Stimulated activated CD4-positive, alpha-beta T cell treated with anti-CD3 and anti-CD28 coated beads, Interleukin-4, amount 100 ng/mL, for 4 hours (primary cell): ENCODE measurements at regions not wholly inside any gene's neighbourhood (a gene's known extent, or its start where the extent isn't known, plus 50 kb on each side); places are given as distances from the start of the nearest gene placed in this dataset.
"Not testable (repeated sequence)": the region's sequence is repeated elsewhere in the genome, so short reads cannot be mapped to it uniquely, and the experiment has no call there.

Source experiments
- DNase-seq, 2 experiments: peaks; one replicate each; pipeline ENCODE4 v3.0.0-alpha.2; 2020

GRCh38 chr10:35876248-35876647, 234.2 kb upstream of the FZD8 start:
- DNase-seq, result no peak

GRCh38 chr10:35875016-35875676, 233.1 kb upstream of the FZD8 start:
- no peak for DNase-seq

GRCh38 chr10:35874311-35875015, 232.4 kb upstream of the FZD8 start:
- no peak for DNase-seq

- no peak for DNase-seq
Observed at GRCh38 chr10:35872671-35873070, 230.6 kb upstream of the FZD8 start.

- no peak for DNase-seq
Observed at GRCh38 chr10:35870665-35871310, 228.7 kb upstream of the FZD8 start.

GRCh38 chr10:35858676-35859283, 216.7 kb upstream of the FZD8 start:
- not testable (repeated sequence) for DNase-seq

- no peak for DNase-seq
Observed at GRCh38 chr10:35857860-35858259, 215.8 kb upstream of the FZD8 start.

GRCh38 chr10:35855155-35855947, 213.3 kb upstream of the FZD8 start:
- no peak for DNase-seq

- DNase-seq, result no peak
Observed at GRCh38 chr10:35854661-35855060, 212.6 kb upstream of the FZD8 start.

GRCh38 chr10:35852721-35853120, 210.6 kb upstream of the FZD8 start:
- no peak for DNase-seq

- no peak for DNase-seq
Observed at GRCh38 chr10:35848412-35848811, 206.3 kb upstream of the FZD8 start.

- DNase-seq, result no peak
Observed at GRCh38 chr10:35844686-35845085, 202.6 kb upstream of the FZD8 start.

- no peak for DNase-seq
Observed at GRCh38 chr10:35843524-35844181, 201.6 kb upstream of the FZD8 start.

GRCh38 chr10:35838054-35838453, 196.0 kb upstream of the FZD8 start:
- no peak for DNase-seq

- DNase-seq, result no peak
Observed at GRCh38 chr10:35835545-35835944, 193.4 kb upstream of the FZD8 start.

- DNase-seq, result no peak
Observed at GRCh38 chr10:35834877-35835494, 192.9 kb upstream of the FZD8 start.

GRCh38 chr10:35827783-35828182, 185.7 kb upstream of the FZD8 start:
- no peak for DNase-seq

- no peak for DNase-seq
Observed at GRCh38 chr10:35824704-35825103, 182.6 kb upstream of the FZD8 start.

- no peak for DNase-seq
Observed at GRCh38 chr10:35822316-35822715, 180.2 kb upstream of the FZD8 start.

GRCh38 chr10:35821339-35821911, 179.3 kb upstream of the FZD8 start:
- DNase-seq, result no peak

GRCh38 chr10:35819736-35820135, 177.6 kb upstream of the FZD8 start:
- DNase-seq, result no peak

- DNase-seq, result no peak
Observed at GRCh38 chr10:35819011-35819410, 176.9 kb upstream of the FZD8 start.
